Keratinocyte (primary cell): ENCODE measurements at regions not wholly inside any gene's neighbourhood (a gene's known extent, or its start where the extent isn't known, plus 50 kb on each side); places are given as distances from the start of the nearest gene placed in this dataset.
"Not testable (repeated sequence)": the region's sequence is repeated elsewhere in the genome, so short reads cannot be mapped to it uniquely, and the experiment has no call there.

Source experiments
- DNase-seq: peaks from one replicate; pipeline ENCODE4 v3.0.0-alpha.2; 2011; ENCODE audit warnings: low read depth, missing footprints, low spot score
- FAIRE-seq: peaks from 2 replicates; lab custom pipeline; 2011; peaks lifted over from hg19 to GRCh38; lab: Jason Lieb, UNC
- H2AFZ ChIP-seq: 2 replicates; pipeline ENCODE4 v1.6.0; 2012; ENCODE audit warnings: low read length, control low read depth, inconsistent platforms; ENCODE audit not compliant: control insufficient read depth
- H3K27ac ChIP-seq: 2 replicates; pipeline ENCODE4 v1.5.1; 2011; ENCODE audit warnings: low read length; ENCODE audit not compliant: control insufficient read depth, insufficient read depth
- H3K27me3 ChIP-seq: 3 replicates; pipeline ENCODE4 v1.6.0; 2011; ENCODE audit warnings: low read length; ENCODE audit not compliant: control insufficient read depth, insufficient read depth; ENCODE audit errors: extremely low read depth
- H3K36me3 ChIP-seq, 2 experiments: 2 replicates in 1 of 2; 3 replicates in 1 of 2; pipeline ENCODE4 v1.5.1; 2011; ENCODE audit warnings: low read length in 2 of 2, mild to moderate bottlenecking in 1 of 2; ENCODE audit not compliant: control insufficient read depth in 2 of 2, insufficient read depth in 2 of 2; ENCODE audit errors: extremely low read depth in 1 of 2
- H3K4me1 ChIP-seq: 3 replicates; pipeline ENCODE4 v1.5.1; 2011; ENCODE audit warnings: low read length; ENCODE audit not compliant: control insufficient read depth, insufficient read depth; ENCODE audit errors: extremely low read depth
- H3K4me2 ChIP-seq: 3 replicates; pipeline ENCODE4 v1.6.0; 2011; ENCODE audit warnings: low read depth, low read length; ENCODE audit not compliant: control insufficient read depth, insufficient read depth; ENCODE audit errors: extremely low read depth
- H3K4me3 ChIP-seq, 3 experiments: fragments of 200-600 bp in 1 of 3; sonication (generic) in 1 of 3; 2 replicates in 2 of 3; 3 replicates in 1 of 3; pipeline ENCODE4 v1.5.1; 2011 to 2016; ENCODE audit warnings: low read length in 3 of 3, mild to moderate bottlenecking in 3 of 3, control low read depth in 2 of 3, inconsistent platforms in 1 of 3, low read depth in 1 of 3, mixed read lengths in 1 of 3, mixed run types in 1 of 3, moderate library complexity in 1 of 3; ENCODE audit not compliant: control insufficient read depth in 2 of 3, insufficient read depth in 2 of 3; ENCODE audit errors: extremely low read depth in 1 of 3
- H3K79me2 ChIP-seq: 2 replicates; pipeline ENCODE4 v1.6.0; 2012; ENCODE audit warnings: low read length; ENCODE audit not compliant: control insufficient read depth, insufficient read depth
- H3K9ac ChIP-seq: 3 replicates; pipeline ENCODE4 v1.6.0; 2011; ENCODE audit warnings: low read length; ENCODE audit not compliant: control insufficient read depth, insufficient read depth; ENCODE audit errors: extremely low read depth
- H3K9me1 ChIP-seq: 3 replicates; pipeline ENCODE4 v1.6.0; 2011; ENCODE audit warnings: low read length; ENCODE audit not compliant: control insufficient read depth, insufficient read depth; ENCODE audit errors: extremely low read depth
- H3K9me3 ChIP-seq: 2 replicates; pipeline ENCODE4 v1.5.1; 2012; ENCODE audit warnings: low read depth, low read length; ENCODE audit not compliant: control insufficient read depth
- H4K20me1 ChIP-seq: 3 replicates; pipeline ENCODE4 v1.6.0; 2011; ENCODE audit warnings: low read length; ENCODE audit not compliant: control insufficient read depth, insufficient read depth; ENCODE audit errors: extremely low read depth
- dilution Hi-C: fragments of 300-500 bp; cut with MboI; formaldehyde crosslinking; loops from one replicate; pipeline ENCODE4 v1.7.0; 2020; ENCODE audit warnings: low sequenced_read_pairs; ENCODE audit not compliant: extremely low pct_ligation_motif_present
- TF ChIP-seq, protein P1 (sequence below), 3 experiments: IDR thresholded peaks in 1 of 3; conservative IDR thresholded peaks in 1 of 3; optimal IDR thresholded peaks in 1 of 3; 2 replicates in 2 of 3; 3 replicates in 1 of 3; pipeline versions ENCODE3 to v1.5.1; 2011; ENCODE audit warnings: low read length in 3 of 3, mild to moderate bottlenecking in 3 of 3, moderate library complexity in 2 of 3, control low read depth in 1 of 3, inconsistent platforms in 1 of 3; ENCODE audit not compliant: insufficient read depth in 2 of 3; ENCODE audit errors: extremely low read depth in 1 of 3

DNA sequence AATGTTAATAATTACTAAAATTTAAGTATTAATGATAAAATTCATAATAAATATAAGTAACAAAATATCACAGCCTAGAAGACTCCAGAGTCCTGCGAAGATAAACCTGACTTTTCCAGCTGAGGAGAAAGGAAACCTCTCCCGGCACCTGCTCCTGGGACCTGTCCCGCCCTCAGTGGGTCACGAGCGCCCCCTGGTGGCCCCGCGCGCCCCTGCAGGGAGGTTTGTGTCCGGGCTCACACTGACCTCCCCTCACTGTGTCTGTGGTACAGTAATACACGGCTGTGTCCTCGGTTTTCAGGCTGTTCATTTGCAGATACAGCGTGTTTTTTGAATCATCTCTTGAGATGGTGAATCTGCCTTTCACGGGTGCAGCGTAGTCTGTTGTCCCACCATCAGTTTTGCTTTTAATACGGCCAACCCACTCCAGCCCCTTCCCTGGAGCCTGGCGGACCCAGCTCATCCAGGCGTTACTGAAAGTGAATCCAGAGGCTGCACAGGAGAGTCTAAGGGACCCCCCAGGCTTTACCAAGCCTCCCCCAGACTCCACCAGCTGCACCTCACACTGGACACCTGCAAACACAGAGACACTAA, 627.1 kb downstream of the TMEM121 start:
- H3K4me2 ChIP-seq, FAIRE-seq, H3K9me3 ChIP-seq, H3K27ac ChIP-seq, H3K9me1 ChIP-seq, H3K9ac ChIP-seq, H3K36me3 ChIP-seq, H2AFZ ChIP-seq, H3K4me3 ChIP-seq, dilution Hi-C loops, H4K20me1 ChIP-seq, DNase-seq, H3K79me2 ChIP-seq, H3K4me1 ChIP-seq, H3K27me3 ChIP-seq: not testable (repeated sequence)
- TF ChIP-seq, protein P1, sequence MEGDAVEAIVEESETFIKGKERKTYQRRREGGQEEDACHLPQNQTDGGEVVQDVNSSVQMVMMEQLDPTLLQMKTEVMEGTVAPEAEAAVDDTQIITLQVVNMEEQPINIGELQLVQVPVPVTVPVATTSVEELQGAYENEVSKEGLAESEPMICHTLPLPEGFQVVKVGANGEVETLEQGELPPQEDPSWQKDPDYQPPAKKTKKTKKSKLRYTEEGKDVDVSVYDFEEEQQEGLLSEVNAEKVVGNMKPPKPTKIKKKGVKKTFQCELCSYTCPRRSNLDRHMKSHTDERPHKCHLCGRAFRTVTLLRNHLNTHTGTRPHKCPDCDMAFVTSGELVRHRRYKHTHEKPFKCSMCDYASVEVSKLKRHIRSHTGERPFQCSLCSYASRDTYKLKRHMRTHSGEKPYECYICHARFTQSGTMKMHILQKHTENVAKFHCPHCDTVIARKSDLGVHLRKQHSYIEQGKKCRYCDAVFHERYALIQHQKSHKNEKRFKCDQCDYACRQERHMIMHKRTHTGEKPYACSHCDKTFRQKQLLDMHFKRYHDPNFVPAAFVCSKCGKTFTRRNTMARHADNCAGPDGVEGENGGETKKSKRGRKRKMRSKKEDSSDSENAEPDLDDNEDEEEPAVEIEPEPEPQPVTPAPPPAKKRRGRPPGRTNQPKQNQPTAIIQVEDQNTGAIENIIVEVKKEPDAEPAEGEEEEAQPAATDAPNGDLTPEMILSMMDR (optimal IDR thresholded peaks at IDR 0.05 in 1 of 3, IDR thresholded peaks at IDR 0.05 in 1 of 3, conservative IDR thresholded peaks at IDR 0.05 in 1 of 3; ENCODE audit: extremely low read depth in 1 of 3, insufficient read depth in 2 of 3, low read length in 3 of 3) = peak; percentile 32 to 81 (median 53)

DNA sequence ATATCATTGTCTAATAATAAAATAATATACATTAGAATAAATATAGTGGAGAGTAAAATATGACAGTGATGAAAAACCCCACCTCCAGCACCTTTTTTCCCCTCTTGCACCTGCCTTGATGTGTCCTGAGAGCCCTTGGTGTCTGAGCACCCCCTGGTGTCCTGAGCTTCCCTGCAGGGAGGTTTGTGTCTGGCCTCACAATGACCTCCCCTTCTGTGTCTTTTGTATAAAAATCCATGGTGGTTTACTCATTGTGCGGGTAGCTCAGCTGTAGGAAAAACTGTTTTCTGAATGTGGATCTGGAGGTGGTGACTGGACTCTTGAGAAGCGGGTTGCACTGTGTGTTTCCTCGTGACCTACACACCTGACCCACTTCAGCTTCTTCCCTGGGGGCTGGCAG, 636.9 kb downstream of the TMEM121 start:
- no peak overlapping the region for H3K27ac ChIP-seq
- no peaks in the 10 kb centered on the region for H3K79me2 ChIP-seq
- dilution Hi-C loops = no loop called here
- no peaks in the 10 kb centered on the region for H3K9me1 ChIP-seq
- no peak overlapping the region for H3K4me3 ChIP-seq
- H3K4me1 ChIP-seq = no peaks in the 10 kb centered on the region
- H4K20me1 ChIP-seq = no peaks in the 10 kb centered on the region
- FAIRE-seq (no peak), DNase-seq (no peak)
- H3K27me3 ChIP-seq = no peaks in the 10 kb centered on the region
- H2AFZ ChIP-seq = no peak overlapping the region
- H3K4me2 ChIP-seq = no peak overlapping the region
- TF ChIP-seq, protein P1 (optimal IDR thresholded peaks at IDR 0.05 in 1 of 3, IDR thresholded peaks at IDR 0.05 in 1 of 3, conservative IDR thresholded peaks at IDR 0.05 in 1 of 3; ENCODE audit: extremely low read depth in 1 of 3, insufficient read depth in 2 of 3, low read length in 3 of 3) = no peak
- H3K9ac ChIP-seq = no peak overlapping the region
- no peaks in the 10 kb centered on the region for H3K36me3 ChIP-seq
- H3K9me3 ChIP-seq = peaks cover 10% of the 10 kb centered on the region

DNA sequence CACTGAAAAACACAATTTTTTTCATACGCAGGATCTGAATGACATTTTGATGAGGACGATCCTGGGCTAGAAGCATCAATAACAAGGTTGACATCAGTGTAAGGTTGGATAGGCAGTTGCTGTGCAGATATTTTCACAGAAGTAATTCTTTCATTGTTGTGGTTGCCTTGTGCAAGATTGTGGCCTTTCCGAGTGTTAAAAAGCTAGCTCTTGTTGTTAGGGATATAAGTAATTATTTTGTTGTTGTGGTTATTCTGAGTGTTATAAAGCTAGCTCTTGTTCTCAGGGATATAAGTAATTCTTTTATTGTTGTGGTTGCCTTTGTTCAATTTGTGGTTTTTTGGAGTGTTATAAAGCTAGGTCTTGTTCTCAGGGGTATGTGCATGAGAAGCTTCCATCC, 637.4 kb downstream of the TMEM121 start:
- H3K9ac ChIP-seq, H3K36me3 ChIP-seq, DNase-seq, H3K27ac ChIP-seq, dilution Hi-C loops, H3K4me2 ChIP-seq, FAIRE-seq, H3K4me3 ChIP-seq, H4K20me1 ChIP-seq, H3K4me1 ChIP-seq, H3K27me3 ChIP-seq, H2AFZ ChIP-seq, H3K9me1 ChIP-seq, H3K79me2 ChIP-seq, H3K9me3 ChIP-seq: not testable (repeated sequence)
